Subcutaneous abdominal adipose tissue (tissue), 5 donors: ENCODE measurements at regions not wholly inside any gene's neighbourhood (a gene's known extent, or its start where the extent isn't known, plus 50 kb on each side); places are given as distances from the start of the nearest gene placed in this dataset.
"Not testable (repeated sequence)": the region's sequence is repeated elsewhere in the genome, so short reads cannot be mapped to it uniquely, and the experiment has no call there.

Experiments used
- H3K27ac ChIP-seq: one replicate; pipeline ENCODE4 v1.7.0; 2013; ENCODE audit warnings: low read depth, mild to moderate bottlenecking, inconsistent platforms, low read length, moderate library complexity
- H3K27me3 ChIP-seq, 5 donors: one replicate each; pipeline ENCODE4 v1.7.0; 2013; ENCODE audit warnings: low read length in 5 of 5, inconsistent platforms in 1 of 5; ENCODE audit not compliant: control insufficient read depth in 5 of 5, insufficient read depth in 4 of 5
- H3K36me3 ChIP-seq, 5 donors: one replicate each; pipeline ENCODE4 v1.7.0; 2013; ENCODE audit warnings: low read length in 5 of 5; ENCODE audit not compliant: control insufficient read depth in 5 of 5, insufficient read depth in 5 of 5
- H3K4me1 ChIP-seq, 5 donors: one replicate each; pipeline ENCODE4 v1.7.0; 2013; ENCODE audit warnings: low read length in 5 of 5, mild to moderate bottlenecking in 3 of 5, moderate library complexity in 1 of 5; ENCODE audit not compliant: control insufficient read depth in 5 of 5, insufficient read depth in 5 of 5
- H3K4me3 ChIP-seq, 5 donors: one replicate each; pipeline ENCODE4 v1.7.0; 2013; ENCODE audit warnings: low read length in 5 of 5, low read depth in 1 of 5
- H3K9ac ChIP-seq, 5 donors: one replicate each; pipeline ENCODE4 v1.7.0; 2013; ENCODE audit warnings: low read length in 5 of 5, mild to moderate bottlenecking in 4 of 5, moderate library complexity in 3 of 5
- H3K9me3 ChIP-seq, 5 donors: one replicate each; pipeline ENCODE4 v1.7.0; 2013; ENCODE audit warnings: low read length in 5 of 5; ENCODE audit not compliant: control insufficient read depth in 5 of 5
- donor health status: healthy.
- donor health status: healthy.
- donor health status: healthy.
- donor health status: healthy.
- donor health status: healthy.

GRCh38 chr9:31412081-31412480 is 972.4 kb upstream of the ACO1 start:
- Histone ChIP-seq H3K4me1 (no peaks in the 10 kb centered on the region), H3K27me3 (no peaks in the 10 kb centered on the region)

GRCh38 chr9:31415164-31415563 is 969.3 kb upstream of the ACO1 start:
- H3K27ac ChIP-seq, result no peak overlapping the region
- peaks cover 0 to 8% (median 2%) of the 10 kb centered on the region in 5 donors for H3K9me3 ChIP-seq
- no peaks in the 10 kb centered on the region for H3K36me3 ChIP-seq
- no peak overlapping the region for H3K4me3 ChIP-seq
- H3K9ac ChIP-seq, result no peak overlapping the region
- no peaks in the 10 kb centered on the region for H3K4me1 ChIP-seq
- no peaks in the 10 kb centered on the region for H3K27me3 ChIP-seq

More at GRCh38 chr9:31412081-31412480, 972.4 kb upstream of the ACO1 start:
- Histone ChIP-seq H3K4me3 (no peak overlapping the region), H3K9me3 (peaks cover 0 to 3% (median 0%) of the 10 kb centered on the region in 5 donors), H3K27ac (no peak overlapping the region), H3K9ac (no peak overlapping the region), H3K36me3 (no peaks in the 10 kb centered on the region)

DNA sequence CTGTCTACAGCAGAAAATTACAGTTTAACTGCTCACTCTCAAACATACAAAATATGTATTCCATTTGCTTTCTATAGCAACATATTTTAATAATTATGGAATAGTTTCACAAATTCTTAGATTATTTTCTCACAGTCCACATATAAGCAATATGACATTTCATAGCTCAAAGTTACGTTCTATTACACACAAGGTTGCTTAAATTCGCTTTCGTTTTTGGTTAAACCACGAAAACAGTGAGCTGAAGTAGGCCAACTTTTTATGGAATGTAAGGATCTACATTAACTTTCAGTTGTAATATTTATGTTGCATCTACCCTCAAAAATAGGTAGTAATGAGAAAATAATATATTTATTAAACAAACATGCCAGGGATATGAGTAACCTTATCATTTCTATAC is 966.0 kb upstream of the ACO1 start:
- no peak overlapping the region for H3K27ac ChIP-seq
- H3K9me3 ChIP-seq, result peaks cover 0 to 8% (median 2%) of the 10 kb centered on the region in 5 donors
- H3K36me3 ChIP-seq, result no peaks in the 10 kb centered on the region
- no peak overlapping the region for H3K9ac ChIP-seq
- H3K27me3 ChIP-seq, result no peaks in the 10 kb centered on the region
- no peaks in the 10 kb centered on the region for H3K4me1 ChIP-seq
- H3K4me3 ChIP-seq, result no peak overlapping the region

- not testable (repeated sequence) for H3K9me3 ChIP-seq, H3K4me1 ChIP-seq, H3K36me3 ChIP-seq, H3K4me3 ChIP-seq, H3K27me3 ChIP-seq, H3K9ac ChIP-seq, H3K27ac ChIP-seq
Observed at GRCh38 chr9:31443630-31444457, 940.6 kb upstream of the ACO1 start.

DNA sequence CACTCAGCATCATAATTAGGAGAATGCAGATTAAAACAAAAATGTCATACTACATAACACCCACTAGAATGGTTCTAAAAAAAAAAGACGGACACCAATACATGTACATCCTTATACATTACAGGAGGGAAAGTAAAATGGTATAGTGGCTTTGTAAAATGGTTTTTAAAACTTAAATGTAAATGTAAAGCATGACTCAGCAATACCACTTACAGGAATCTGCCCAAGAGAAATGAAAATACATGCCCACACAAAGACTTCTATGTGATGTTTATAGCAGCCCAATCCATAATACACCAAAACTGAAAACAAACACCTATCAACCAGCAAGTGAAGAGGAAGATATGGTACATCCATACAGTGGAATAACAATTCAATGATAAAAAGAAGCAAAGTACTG is 939.1 kb upstream of the ACO1 start:
- H3K9ac ChIP-seq, result no peak overlapping the region
- H3K4me3 ChIP-seq, result no peak overlapping the region
- no peak overlapping the region for H3K27ac ChIP-seq
- H3K4me1 ChIP-seq, result no peaks in the 10 kb centered on the region
- no peaks in the 10 kb centered on the region for H3K36me3 ChIP-seq
- no peaks in the 10 kb centered on the region for H3K27me3 ChIP-seq
- H3K9me3 ChIP-seq, result no peaks in the 10 kb centered on the region

GRCh38 chr9:31445960-31446359 is 938.5 kb upstream of the ACO1 start:
- H3K9ac ChIP-seq, result no peak overlapping the region
- no peaks in the 10 kb centered on the region for H3K27me3 ChIP-seq
- no peaks in the 10 kb centered on the region for H3K36me3 ChIP-seq
- H3K9me3 ChIP-seq, result no peaks in the 10 kb centered on the region
- H3K27ac ChIP-seq, result no peak overlapping the region
- H3K4me1 ChIP-seq, result no peaks in the 10 kb centered on the region
- no peak overlapping the region for H3K4me3 ChIP-seq

- H3K9ac ChIP-seq, result no peak overlapping the region
- no peaks in the 10 kb centered on the region for H3K36me3 ChIP-seq
Observed at GRCh38 chr9:31467075-31467474, 917.4 kb upstream of the ACO1 start.

GRCh38 chr9:31470051-31470450 is 914.4 kb upstream of the ACO1 start:
- Histone ChIP-seq H3K27me3 (no peaks in the 10 kb centered on the region), H3K4me1 (no peaks in the 10 kb centered on the region), H3K9ac (no peak overlapping the region), H3K36me3 (no peaks in the 10 kb centered on the region), H3K9me3 (peaks cover 0 to 3% (median 0%) of the 10 kb centered on the region in 5 donors), H3K27ac (no peak overlapping the region), H3K4me3 (no peak overlapping the region)

More at GRCh38 chr9:31467075-31467474, 917.4 kb upstream of the ACO1 start:
- Histone ChIP-seq H3K4me1 (no peaks in the 10 kb centered on the region), H3K27ac (no peak overlapping the region), H3K9me3 (peaks cover 0 to 3% (median 0%) of the 10 kb centered on the region in 5 donors), H3K27me3 (no peaks in the 10 kb centered on the region), H3K4me3 (no peak overlapping the region)

DNA sequence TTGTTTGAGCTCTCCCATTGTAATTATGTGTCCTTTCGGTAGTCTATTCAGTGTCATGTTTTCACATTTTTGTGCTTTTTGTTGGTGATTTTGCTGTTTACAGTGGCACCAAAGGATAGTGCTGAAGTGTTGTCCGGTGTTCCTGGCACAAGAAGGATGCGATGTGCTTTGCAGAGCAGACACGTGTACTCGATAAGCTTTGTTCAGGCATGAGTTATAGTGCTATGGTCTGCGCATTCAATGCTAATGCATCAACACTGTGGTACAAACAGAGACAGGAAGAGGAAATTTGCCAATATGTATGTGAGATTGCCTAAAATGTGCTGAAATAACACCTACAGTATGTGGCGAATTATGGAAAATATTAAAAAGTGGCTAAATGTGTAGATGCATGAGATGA is 913.4 kb upstream of the ACO1 start:
- Histone ChIP-seq H3K36me3 (no peaks in the 10 kb centered on the region), H3K9me3 (peaks cover 0 to 3% (median 0%) of the 10 kb centered on the region in 5 donors), H3K27me3 (no peaks in the 10 kb centered on the region), H3K4me1 (no peaks in the 10 kb centered on the region), H3K27ac (no peak overlapping the region), H3K4me3 (no peak overlapping the region), H3K9ac (no peak overlapping the region)

DNA sequence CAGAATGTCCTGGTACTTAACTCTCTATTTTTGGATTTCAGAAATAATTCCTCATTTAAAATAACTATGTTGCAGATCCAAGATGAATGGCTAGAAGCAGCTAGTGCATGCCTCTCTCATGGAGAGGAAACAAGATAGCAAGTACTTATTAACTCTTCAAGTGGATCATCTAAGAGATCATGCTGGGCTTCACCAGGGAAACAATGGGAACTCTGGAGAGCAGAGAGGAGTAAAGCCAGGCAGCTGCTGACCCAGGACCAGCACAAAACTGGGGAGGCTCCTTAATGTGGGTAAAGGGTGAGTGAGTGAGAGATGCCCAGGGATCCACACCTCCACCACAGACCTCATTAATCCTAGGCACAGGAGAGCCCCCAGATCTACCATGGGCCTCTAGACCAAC is 897.8 kb upstream of the ACO1 start:
- Histone ChIP-seq H3K27me3 (no peaks in the 10 kb centered on the region), H3K4me1 (no peaks in the 10 kb centered on the region), H3K27ac (no peak overlapping the region), H3K4me3 (no peak overlapping the region), H3K9me3 (no peaks in the 10 kb centered on the region), H3K9ac (no peak overlapping the region), H3K36me3 (no peaks in the 10 kb centered on the region)
